Fibroblast of villous mesenchyme (primary cell): ENCODE measurements at regions not wholly inside any gene's neighbourhood (a gene's known extent, or its start where the extent isn't known, plus 50 kb on each side); places are given as distances from the start of the nearest gene placed in this dataset.

Source experiments
- DNase-seq: peaks from one replicate; pipeline ENCODE4 v3.0.0-alpha.2; 2010; ENCODE audit warnings: low read depth
- H3K4me3 ChIP-seq: 2 replicates; pipeline ENCODE4 v1.5.1; 2011; ENCODE audit warnings: low read depth, mild to moderate bottlenecking, low read length
- CTCF ChIP-seq: IDR thresholded peaks from 2 replicates; pipeline ENCODE4 v1.5.1; 2012; ENCODE audit warnings: low read depth, mild to moderate bottlenecking, low read length; ENCODE audit not compliant: insufficient read depth

GRCh38 chr2:58516695-58517094 lies 275.6 kb upstream of the FANCL start:
- no peak overlapping the region for H3K4me3 ChIP-seq
- DNase-seq: no peak
- no peak for TF ChIP-seq CTCF

GRCh38 chr2:58515827-58516573 lies 274.9 kb upstream of the FANCL start:
- no peak for TF ChIP-seq CTCF
- H3K4me3 ChIP-seq: no peak overlapping the region
- DNase-seq: no peak

GRCh38 chr2:58514252-58514651 lies 273.1 kb upstream of the FANCL start:
- H3K4me3 ChIP-seq: no peak overlapping the region
- TF ChIP-seq CTCF: no peak
- DNase-seq: no peak

GRCh38 chr2:58512878-58513277 lies 271.8 kb upstream of the FANCL start:
- TF ChIP-seq CTCF: no peak
- H3K4me3 ChIP-seq: no peak overlapping the region
- no peak for DNase-seq

- H3K4me3 ChIP-seq: no peak overlapping the region
- DNase-seq: no peak
- no peak for TF ChIP-seq CTCF
These were observed 266.9 kb upstream of the FANCL start for GRCh38 chr2:58508006-58508405.

GRCh38 chr2:58503918-58504317 lies 262.8 kb upstream of the FANCL start:
- no peak for DNase-seq
- no peak overlapping the region for H3K4me3 ChIP-seq
- no peak for TF ChIP-seq CTCF

GRCh38 chr2:58502931-58503330 lies 261.8 kb upstream of the FANCL start:
- DNase-seq: no peak
- no peak for TF ChIP-seq CTCF
- H3K4me3 ChIP-seq: no peak overlapping the region
